H1 (cell line): ENCODE measurements at regions not wholly inside any gene's neighbourhood (a gene's known extent, or its start where the extent isn't known, plus 50 kb on each side); places are given as distances from the start of the nearest gene placed in this dataset.

ENCODE experiments used
- CTCF ChIA-PET: fragments of 300-600 bp; sonication (Branson Sonifier 250); formaldehyde crosslinking; loops from one replicate; lab custom pipeline; 2021; ENCODE audit not compliant: partially characterized antibody; lab: Charles Lee
- POLR2A ChIA-PET: fragments of 300-600 bp; sonication (Branson Sonifier 250); formaldehyde crosslinking; loops from one replicate; lab custom pipeline; 2021; ENCODE audit warnings: inconsistent platforms; ENCODE audit not compliant: partially characterized antibody; lab: Charles Lee
- DNase-seq, 2 experiments: peaks; one replicate each; pipeline versions ENCODE4 v3.0.0 to v3.0.0-alpha.2; 2010 to 2022; ENCODE audit warnings: low spot score in 2 of 2, low read depth in 1 of 2, mixed read lengths in 1 of 2
- FAIRE-seq: peaks from 2 replicates; lab custom pipeline; 2011; peaks lifted over from hg19 to GRCh38; lab: Jason Lieb, UNC
- H2AFZ ChIP-seq: 2 replicates; pipeline ENCODE4 v1.8.1; 2012; ENCODE audit warnings: low read length, inconsistent platforms
- H2AK5ac ChIP-seq: 2 replicates; pipeline ENCODE4 v1.6.1; 2013; ENCODE audit warnings: low read depth, low read length
- H2BK120ac ChIP-seq: replicated peaks from 2 replicates; pipeline ENCODE3; 2013; ENCODE audit warnings: low read depth, low read length, inconsistent platforms
- H2BK12ac ChIP-seq: 2 replicates; pipeline ENCODE4 v1.6.1; 2013; ENCODE audit warnings: low read depth, low read length
- H2BK15ac ChIP-seq: 2 replicates; pipeline ENCODE4 v1.6.1; 2013; ENCODE audit warnings: low read length
- H2BK20ac ChIP-seq: 2 replicates; pipeline ENCODE4 v1.6.1; 2013; ENCODE audit warnings: low read length
- H2BK5ac ChIP-seq: 2 replicates; pipeline ENCODE4 v1.6.1; 2013; ENCODE audit warnings: low read depth, low read length
- H3K14ac ChIP-seq: 2 replicates; pipeline ENCODE4 v1.6.1; 2013; ENCODE audit warnings: inconsistent platforms; ENCODE audit not compliant: insufficient read length
- H3K18ac ChIP-seq: 2 replicates; pipeline ENCODE4 v1.6.1; 2013; ENCODE audit warnings: low read length; ENCODE audit errors: extremely low read depth
- H3K23ac ChIP-seq: 2 replicates; pipeline ENCODE4 v1.6.1; 2013; ENCODE audit warnings: inconsistent platforms; ENCODE audit not compliant: insufficient read length
- H3K23me2 ChIP-seq: 2 replicates; pipeline ENCODE4 v1.6.1; 2013; ENCODE audit warnings: low read depth, low read length
- H3K27ac ChIP-seq: 2 replicates; pipeline ENCODE4 v1.6.1; 2011; ENCODE audit warnings: low read depth, low read length, inconsistent platforms
- H3K27me3 ChIP-seq, 4 experiments: replicated peaks in 1 of 4; 1 replicate in 1 of 4; 2 replicates in 3 of 4; pipeline versions ENCODE4 v1.6.1 to v1.8.1; 2011 to 2013; ENCODE audit warnings: low read length in 3 of 4, mild to moderate bottlenecking in 3 of 4, inconsistent platforms in 2 of 4, mixed read lengths in 2 of 4, moderate library complexity in 1 of 4; ENCODE audit not compliant: control insufficient read depth in 3 of 4, insufficient read depth in 3 of 4; ENCODE audit errors: extremely low read depth in 1 of 4
- H3K36me3 ChIP-seq, 4 experiments: 2 replicates each; pipeline versions ENCODE4 v1.6.1 to v1.8.1; 2011 to 2013; ENCODE audit warnings: mild to moderate bottlenecking in 4 of 4, low read length in 3 of 4, moderate library complexity in 2 of 4, control low read depth in 1 of 4, inconsistent platforms in 1 of 4; ENCODE audit not compliant: insufficient read depth in 4 of 4, control insufficient read depth in 2 of 4
- H3K4ac ChIP-seq: replicated peaks from 2 replicates; pipeline ENCODE3; 2013; ENCODE audit warnings: low read length, low read depth, mixed read lengths, inconsistent platforms; ENCODE audit not compliant: insufficient read length
- H3K4me1 ChIP-seq, 4 experiments: replicated peaks in 1 of 4; 1 replicate in 1 of 4; 2 replicates in 3 of 4; pipeline versions ENCODE4 v1.6.1 to v1.8.1; 2011 to 2013; ENCODE audit warnings: low read length in 3 of 4, inconsistent platforms in 2 of 4, mixed read lengths in 1 of 4; ENCODE audit not compliant: insufficient read depth in 4 of 4, control insufficient read depth in 3 of 4
- H3K4me2 ChIP-seq, 2 experiments: 2 replicates each; pipeline versions ENCODE4 v1.6.1 to v1.8.1; 2011 to 2013; ENCODE audit warnings: low read depth in 2 of 2, low read length in 2 of 2, control low read depth in 1 of 2, inconsistent platforms in 1 of 2, mild to moderate bottlenecking in 1 of 2; ENCODE audit not compliant: insufficient read depth in 1 of 2
- H3K4me3 ChIP-seq, 4 experiments: fragments of 200-600, 300-600 bp in 1 of 4; sonication (generic), shearing (Covaris generic), sonication (Bioruptor Twin) in 1 of 4; 2 replicates each; pipeline versions ENCODE4 v1.5.1 to v1.8.1; 2011 to 2016; ENCODE audit warnings: low read length in 4 of 4, low read depth in 3 of 4, control low read depth in 2 of 4, inconsistent platforms in 2 of 4, mild to moderate bottlenecking in 2 of 4, mixed read lengths in 1 of 4, moderate library complexity in 1 of 4; ENCODE audit not compliant: insufficient read depth in 2 of 4; ENCODE audit errors: extremely low read depth in 1 of 4
- H3K56ac ChIP-seq: replicated peaks from 2 replicates; pipeline ENCODE3; 2013; ENCODE audit warnings: low read depth, mild to moderate bottlenecking, mixed read lengths, low read length, inconsistent platforms; ENCODE audit not compliant: insufficient read length
- H3K79me1 ChIP-seq: 2 replicates; pipeline ENCODE4 v1.6.1; 2013; ENCODE audit warnings: low read depth, low read length, control low read depth
- H3K79me2 ChIP-seq, 2 experiments: 2 replicates each; pipeline versions ENCODE4 v1.6.1 to v1.8.1; 2012 to 2013; ENCODE audit warnings: low read length in 2 of 2, mild to moderate bottlenecking in 2 of 2, inconsistent platforms in 1 of 2; ENCODE audit not compliant: insufficient read depth in 2 of 2, control insufficient read depth in 1 of 2
- H3K9ac ChIP-seq, 4 experiments: replicated peaks in 1 of 4; 1 replicate in 1 of 4; 2 replicates in 3 of 4; pipeline versions ENCODE4 v1.6.1 to v1.8.1; 2011 to 2013; ENCODE audit warnings: low read depth in 3 of 4, low read length in 3 of 4, control low read depth in 2 of 4, mild to moderate bottlenecking in 2 of 4, moderate library complexity in 2 of 4, inconsistent platforms in 1 of 4; ENCODE audit errors: extremely low read depth in 1 of 4
- H3K9me3 ChIP-seq, 2 experiments: 2 replicates each; pipeline versions ENCODE4 v1.6.1 to v1.8.1; 2012 to 2013; ENCODE audit warnings: mild to moderate bottlenecking in 2 of 2, moderate library complexity in 2 of 2, control low read depth in 1 of 2, inconsistent platforms in 1 of 2, low read depth in 1 of 2, low read length in 1 of 2, mixed read lengths in 1 of 2; ENCODE audit not compliant: insufficient read depth in 2 of 2
- H4K20me1 ChIP-seq, 2 experiments: replicated peaks in 1 of 2; 2 replicates each; pipeline versions ENCODE3 to v1.8.1; 2011 to 2013; ENCODE audit warnings: inconsistent platforms in 2 of 2, low read length in 2 of 2, mild to moderate bottlenecking in 1 of 2; ENCODE audit not compliant: insufficient read depth in 2 of 2, control insufficient read depth in 1 of 2
- H4K5ac ChIP-seq: 2 replicates; pipeline ENCODE4 v1.6.1; 2013; ENCODE audit warnings: low read length, low read depth, mixed read lengths, inconsistent platforms; ENCODE audit not compliant: insufficient read length
- H4K8ac ChIP-seq: 2 replicates; pipeline ENCODE4 v1.8.0; 2013; ENCODE audit warnings: mild to moderate bottlenecking, moderate library complexity, low read length, inconsistent platforms; ENCODE audit not compliant: insufficient read depth; ENCODE audit errors: extremely low read depth
- H4K91ac ChIP-seq: replicated peaks from 2 replicates; pipeline ENCODE3; 2013; ENCODE audit warnings: low read length, mixed read lengths, inconsistent platforms; ENCODE audit not compliant: insufficient read length
- BACH1 ChIP-seq: IDR thresholded peaks from 2 replicates; pipeline ENCODE4 v1.6.1; 2012; ENCODE audit warnings: low read length, improper control_type of control experiment
- BRCA1 ChIP-seq: IDR thresholded peaks from 2 replicates; pipeline ENCODE4 v1.6.1; 2012; ENCODE audit warnings: low read depth, low read length, improper control_type of control experiment
- CBX8 ChIP-seq: fragments of 300-800, 300-1000 bp; sonication (generic); IDR thresholded peaks from 2 replicates; pipeline ENCODE4 v1.7.1; 2016; ENCODE audit warnings: low read depth, low read length, borderline replicate concordance
- CEBPB ChIP-seq: IDR thresholded peaks from 2 replicates; pipeline ENCODE4 v1.6.1; 2012; ENCODE audit warnings: low read depth, low read length
- CHD2 ChIP-seq: IDR thresholded peaks from 2 replicates; pipeline ENCODE4 v1.6.1; 2012; ENCODE audit warnings: low read length, improper control_type of control experiment
- HDAC6 ChIP-seq: IDR thresholded peaks from one replicate; pipeline ENCODE4 v1.7.1; 2012; ENCODE audit warnings: low read depth, mild to moderate bottlenecking, inconsistent platforms, low read length, moderate library complexity
- JUND ChIP-seq: IDR thresholded peaks from 2 replicates; pipeline ENCODE4 v1.6.1; 2011; ENCODE audit warnings: mild to moderate bottlenecking, improper control_type of control experiment, low read length
- KDM5A ChIP-seq: fragments of 200-600 bp; IDR thresholded peaks from 2 replicates; pipeline ENCODE4 v1.7.1; 2012; ENCODE audit warnings: mild to moderate bottlenecking, low read length, inconsistent platforms, mixed read lengths
- POLR2A ChIP-seq, 2 experiments: IDR thresholded peaks; 1 replicate in 1 of 2; 2 replicates in 1 of 2; pipeline ENCODE4 v1.6.1; 2011; ENCODE audit warnings: low read depth in 2 of 2, low read length in 2 of 2, mild to moderate bottlenecking in 2 of 2; ENCODE audit errors: control extremely low read depth in 1 of 2
- SIRT6 ChIP-seq: IDR thresholded peaks from one replicate; pipeline ENCODE4 v1.7.1; 2012; ENCODE audit warnings: low read length, inconsistent platforms
- SP1 ChIP-seq: IDR thresholded peaks from 2 replicates; pipeline ENCODE4 v1.6.1; 2011; ENCODE audit warnings: low read depth, low read length
- SP2 ChIP-seq: IDR thresholded peaks from 2 replicates; pipeline ENCODE4 v1.6.1; 2012; ENCODE audit warnings: mild to moderate bottlenecking, low read length, inconsistent platforms
- ZNF274 ChIP-seq: IDR thresholded peaks from 2 replicates; pipeline ENCODE4 v1.7.0; 2012; ENCODE audit warnings: low read length, borderline replicate concordance; ENCODE audit errors: extremely low read depth
- WGBS, 2 experiments: shearing (Covaris generic) in 1 of 2; methylation state at CpG; one replicate each; pipeline versions ENCODE4 v1.1.6 to v1.1.7; 2013 to 2015; ENCODE audit warnings: low lambda C conversion rate in 2 of 2, mixed read lengths in 2 of 2, inconsistent platforms in 1 of 2, low coverage in 1 of 2, missing lambda C conversion rate in 1 of 2; ENCODE audit not compliant: insufficient replicate concordance in 2 of 2, insufficient coverage in 1 of 2, insufficient read length in 1 of 2; ENCODE audit errors: extremely low coverage in 1 of 2, missing lambda C conversion rate in 1 of 2; 5-methylcytosine and 5-hydroxymethylcytosine counted together
- TF ChIP-seq, protein P1 (sequence below), 3 experiments: IDR thresholded peaks; 1 replicate in 2 of 3; 2 replicates in 1 of 3; pipeline versions ENCODE4 v1.5.1 to v1.6.1; 2011; ENCODE audit warnings: low read length in 3 of 3, mild to moderate bottlenecking in 3 of 3, inconsistent platforms in 2 of 3, low read depth in 1 of 3, moderate library complexity in 1 of 3; ENCODE audit not compliant: insufficient read depth in 1 of 3; ENCODE audit errors: control extremely low read depth in 1 of 3

DNA sequence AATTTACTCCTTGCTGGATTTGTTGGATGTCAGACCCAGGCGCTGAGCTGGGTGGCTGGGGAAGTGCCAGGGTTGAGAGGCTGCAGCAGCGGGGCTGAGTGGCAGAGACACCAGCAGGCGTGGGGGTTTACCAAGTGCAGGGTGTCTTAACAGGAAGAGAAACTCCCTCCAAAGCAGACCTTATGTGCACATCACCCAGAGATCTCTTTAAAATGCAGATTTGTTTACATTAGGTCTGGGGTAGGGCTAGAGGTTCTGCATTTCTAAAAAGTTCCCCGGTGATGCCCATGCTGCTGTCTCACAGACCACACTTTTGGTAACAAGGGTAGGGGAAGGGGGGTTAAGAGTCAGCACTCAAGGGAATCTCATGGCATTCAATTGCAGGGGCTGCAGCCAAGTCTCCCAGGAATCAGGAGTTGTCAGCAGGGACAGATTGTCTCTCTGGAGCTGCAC is 80.7 kb upstream of the OLFM4 start:
- whole genome bisulfite sequencing, 2 experiments: 51% methylated on average over 4 of the region's 4 CpGs; no CpG with 5 or more reads in 1 of the 2 experiments
- no peaks in the 10 kb centered on the region for H4K20me1 ChIP-seq
- no peak overlapping the region for H3K23ac ChIP-seq
- no peak overlapping the region for H3K9ac ChIP-seq
- H4K91ac ChIP-seq: no peak overlapping the region
- H3K36me3 ChIP-seq: no peaks in the 10 kb centered on the region
- no peak overlapping the region for H2BK5ac ChIP-seq
- H2BK15ac ChIP-seq: no peak overlapping the region
- peak overlapping the region; percentile 10; the same call in 1 of the 2 replicates for H2AFZ ChIP-seq
- no peaks in the 10 kb centered on the region for H3K79me1 ChIP-seq
- H2BK20ac ChIP-seq: no peak overlapping the region
- no peaks in the 10 kb centered on the region for H3K9me3 ChIP-seq
- no peak overlapping the region for H3K56ac ChIP-seq
- H4K5ac ChIP-seq: no peak overlapping the region
- H3K14ac ChIP-seq: no peak overlapping the region
- H2BK120ac ChIP-seq: no peak overlapping the region
- POLR2A ChIA-PET: no interaction called here
- H2BK12ac ChIP-seq: no peak overlapping the region; the same call in 1 of the 2 replicates
- H3K4me2 ChIP-seq: peak overlapping the region; percentile 32 to 37; a peak in 2 of 4 replicates
- peaks cover 5 to 16% (median 10%) of the 10 kb centered on the region in 4 experiments for H3K4me1 ChIP-seq
- peak overlapping the region; percentile 76 for H3K18ac ChIP-seq
- H3K4me3 ChIP-seq: no peak overlapping the region
- CTCF ChIA-PET: interaction anchor here (0.6 to 3.3 kb wide), 5 partner anchors 12 to 204 kb away, joined by 3 to 23 read pairs (median 3); no protein-coding TSS in a partner anchor
- H3K27ac ChIP-seq: no peak overlapping the region
- H3K4ac ChIP-seq: no peak overlapping the region
- DNase-seq: no peak
- no peaks in the 10 kb centered on the region for H3K23me2 ChIP-seq
- H2AK5ac ChIP-seq: no peak overlapping the region
- no peak overlapping the region for H4K8ac ChIP-seq
- no peaks in the 10 kb centered on the region for H3K79me2 ChIP-seq
- peaks cover 0 to 2% (median 0%) of the 10 kb centered on the region in 4 experiments; a peak in 1 of 7 replicates for H3K27me3 ChIP-seq
- FAIRE-seq: no peak
- TF ChIP-seq SP1 (no peak), SIRT6 (no peak), CBX8 (no peak), HDAC6 (no peak), JUND (no peak), CEBPB (no peak), BRCA1 (no peak), BACH1 (no peak), ZNF274 (no peak), CHD2 (no peak), POLR2A (IDR thresholded peaks at IDR 0.05; ENCODE audit: control extremely low read depth in 1 of 2, low read depth in 2 of 2, low read length in 2 of 2) (no peak), SP2 (no peak), KDM5A (no peak)
- TF ChIP-seq, protein P1, sequence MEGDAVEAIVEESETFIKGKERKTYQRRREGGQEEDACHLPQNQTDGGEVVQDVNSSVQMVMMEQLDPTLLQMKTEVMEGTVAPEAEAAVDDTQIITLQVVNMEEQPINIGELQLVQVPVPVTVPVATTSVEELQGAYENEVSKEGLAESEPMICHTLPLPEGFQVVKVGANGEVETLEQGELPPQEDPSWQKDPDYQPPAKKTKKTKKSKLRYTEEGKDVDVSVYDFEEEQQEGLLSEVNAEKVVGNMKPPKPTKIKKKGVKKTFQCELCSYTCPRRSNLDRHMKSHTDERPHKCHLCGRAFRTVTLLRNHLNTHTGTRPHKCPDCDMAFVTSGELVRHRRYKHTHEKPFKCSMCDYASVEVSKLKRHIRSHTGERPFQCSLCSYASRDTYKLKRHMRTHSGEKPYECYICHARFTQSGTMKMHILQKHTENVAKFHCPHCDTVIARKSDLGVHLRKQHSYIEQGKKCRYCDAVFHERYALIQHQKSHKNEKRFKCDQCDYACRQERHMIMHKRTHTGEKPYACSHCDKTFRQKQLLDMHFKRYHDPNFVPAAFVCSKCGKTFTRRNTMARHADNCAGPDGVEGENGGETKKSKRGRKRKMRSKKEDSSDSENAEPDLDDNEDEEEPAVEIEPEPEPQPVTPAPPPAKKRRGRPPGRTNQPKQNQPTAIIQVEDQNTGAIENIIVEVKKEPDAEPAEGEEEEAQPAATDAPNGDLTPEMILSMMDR (IDR thresholded peaks at IDR 0.05; ENCODE audit: control extremely low read depth in 1 of 3, insufficient read depth in 1 of 3, low read depth in 1 of 3, low read length in 3 of 3): no peak
